ENCODE measurements at regions not wholly inside any gene's neighbourhood (a gene's known extent, or its start where the extent isn't known, plus 50 kb on each side); places are given as distances from the start of the nearest gene placed in this dataset.
A peak's percentile ranks its signal among the peaks of the same experiment; 100 is the strongest.

GRCh38 chr3:187977659-187978058 lies 176.3 kb upstream of the LPP start:
- DNase-seq = no peak

- DNase-seq = no peak
Observed at GRCh38 chr3:187978433-187979011, 175.4 kb upstream of the LPP start.

- no peak for DNase-seq
Observed at GRCh38 chr3:187979564-187979963, 174.4 kb upstream of the LPP start.

GRCh38 chr3:187980861-187981260 lies 173.1 kb upstream of the LPP start:
- DNase-seq = no peak

- no peak for DNase-seq
Observed at GRCh38 chr3:187982142-187982541, 171.8 kb upstream of the LPP start.

- DNase-seq = no peak
Observed at GRCh38 chr3:187983484-187984124, 170.4 kb upstream of the LPP start.

- peak; percentile 32 for DNase-seq
Observed at GRCh38 chr3:187985647-187986046, 168.3 kb upstream of the LPP start.

- peak; percentile 95 for DNase-seq
Observed at GRCh38 chr3:187986514-187986934, 167.4 kb upstream of the LPP start.

GRCh38 chr3:187987187-187987586 lies 166.8 kb upstream of the LPP start:
- DNase-seq = no peak

GRCh38 chr3:187987924-187988323 lies 166.0 kb upstream of the LPP start:
- no peak for DNase-seq

GRCh38 chr3:187989575-187990153 lies 164.3 kb upstream of the LPP start:
- peak; percentile 32 for DNase-seq

- DNase-seq = peak; percentile 28
Observed at GRCh38 chr3:187992609-187993008, 161.3 kb upstream of the LPP start.

- peak; percentile 91 for DNase-seq
Observed at GRCh38 chr3:187994221-187995042, 159.5 kb upstream of the LPP start.

- DNase-seq = no peak
Observed at GRCh38 chr3:187995043-187995400, 158.9 kb upstream of the LPP start.

GRCh38 chr3:187995667-187996066 lies 158.3 kb upstream of the LPP start:
- no peak for DNase-seq

- no peak for DNase-seq
Observed at GRCh38 chr3:187996609-187997008, 157.3 kb upstream of the LPP start.

GRCh38 chr3:187997490-187997889 lies 156.5 kb upstream of the LPP start:
- peak; percentile 69 for DNase-seq

- no peak for DNase-seq
Observed at GRCh38 chr3:187997946-187998561, 155.9 kb upstream of the LPP start.

GRCh38 chr3:187998611-187999010 lies 155.3 kb upstream of the LPP start:
- DNase-seq = no peak

GRCh38 chr3:187999821-188000220 lies 154.1 kb upstream of the LPP start:
- no peak for DNase-seq

- DNase-seq = no peak
Observed at GRCh38 chr3:188000361-188000861, 153.5 kb upstream of the LPP start.

GRCh38 chr3:188001093-188001492 lies 152.9 kb upstream of the LPP start:
- DNase-seq = no peak

- DNase-seq = no peak
Observed at GRCh38 chr3:188001926-188002325, 152.0 kb upstream of the LPP start.
